K562 (cell line): ENCODE measurements at regions not wholly inside any gene's neighbourhood (a gene's known extent, or its start where the extent isn't known, plus 50 kb on each side); places are given as distances from the start of the nearest gene placed in this dataset.
A peak's percentile ranks its signal among the peaks of the same experiment; 100 is the strongest.
"Not testable (repeated sequence)": the region's sequence is repeated elsewhere in the genome, so short reads cannot be mapped to it uniquely, and the experiment has no call there.

Source experiments
- ATAC-seq: fragments of 200-7000 bp; cut with Tn5 transposase; 3 replicates; pipeline ENCODE4 v1.9.1; 2020; ENCODE audit warnings: moderate library complexity
- BruUV-seq: library from RNA; stranded (reverse); fragments of 400-500 nt; replicated peaks from 2 replicates; lab custom pipeline; 2021; lab: Mats Ljungman, UMichigan
- CTCF ChIA-PET: fragments of 300-600 bp; formaldehyde crosslinking; extraction: SDS; loops from one replicate; lab custom pipeline; 2021; ENCODE audit warnings: low intra/inter-chr PET ratio; lab: Yijun Ruan, JAX
- POLR2A ChIA-PET: fragments of 300-600, 350-650 bp; sonication (Branson Sonifier 250); formaldehyde crosslinking; extraction: SDS; loops from one replicate; lab custom pipeline; 2021; ENCODE audit warnings: antibody characterized with exemption, inconsistent platforms; lab: Yijun Ruan, JAX
- DNase-seq, 4 experiments: peaks; one replicate each; pipeline versions ENCODE4 v3.0.0 to v3.0.0-alpha.2; 2011 to 2018; ENCODE audit warnings: low spot score in 3 of 4, mixed read lengths in 3 of 4; ENCODE audit errors: extremely low read depth in 1 of 4
- FAIRE-seq: peaks from 2 replicates; lab custom pipeline; 2011; peaks lifted over from hg19 to GRCh38; lab: Jason Lieb, UNC
- H2AFZ ChIP-seq: 2 replicates; pipeline ENCODE4 v1.6.0; 2011; ENCODE audit warnings: low read depth, low read length, control low read depth, inconsistent platforms
- H3K27ac ChIP-seq: fragments of 200-600 bp; 3 replicates; pipeline ENCODE4 v1.8.0; 2011; ENCODE audit warnings: low read depth, mild to moderate bottlenecking, control low read depth, inconsistent platforms, low read length, moderate library complexity, mixed read lengths; ENCODE audit errors: extremely low read depth
- H3K27me3 ChIP-seq, 2 experiments: fragments of 300-600 bp in 1 of 2; 2 replicates in 1 of 2; 3 replicates in 1 of 2; pipeline versions ENCODE4 v1.6.0 to v1.8.0; 2011; ENCODE audit warnings: inconsistent platforms in 2 of 2, low read length in 2 of 2, mild to moderate bottlenecking in 1 of 2, mixed read lengths in 1 of 2, moderate library complexity in 1 of 2; ENCODE audit not compliant: control insufficient read depth in 2 of 2, insufficient read depth in 2 of 2
- H3K36me3 ChIP-seq: fragments of 300-600 bp; 3 replicates; pipeline ENCODE4 v1.8.0; 2011; ENCODE audit warnings: mild to moderate bottlenecking, low read length, inconsistent platforms; ENCODE audit not compliant: control insufficient read depth, insufficient read depth
- H3K4me1 ChIP-seq, 2 experiments: fragments of 200-600 bp in 1 of 2; replicated peaks in 1 of 2; 2 replicates in 1 of 2; 3 replicates in 1 of 2; pipeline versions ENCODE4 v1.5.1 to v1.8.0; 2011; ENCODE audit warnings: inconsistent platforms in 2 of 2, low read length in 2 of 2, mild to moderate bottlenecking in 1 of 2, mixed read lengths in 1 of 2, moderate library complexity in 1 of 2; ENCODE audit not compliant: control insufficient read depth in 2 of 2, insufficient read depth in 2 of 2
- H3K4me2 ChIP-seq: 2 replicates; pipeline ENCODE4 v1.6.1; 2011; ENCODE audit warnings: low read length, control low read depth, inconsistent platforms, mixed read lengths; ENCODE audit not compliant: insufficient read depth
- H3K4me3 ChIP-seq: fragments of 200-600 bp; sonication (generic), shearing (Covaris generic); 2 replicates; pipeline ENCODE4 v1.5.1; 2016; ENCODE audit warnings: control low read depth, inconsistent platforms
- H3K79me2 ChIP-seq: fragments of 200-600 bp; 3 replicates; pipeline ENCODE4 v1.8.0; 2011; ENCODE audit warnings: low read length, inconsistent platforms; ENCODE audit not compliant: control insufficient read depth, insufficient read depth
- H3K9ac ChIP-seq, 2 experiments: 2 replicates each; pipeline versions ENCODE4 v1.6.0 to v1.6.1; 2011; ENCODE audit warnings: low read depth in 2 of 2, low read length in 2 of 2, control low read depth in 1 of 2, inconsistent platforms in 1 of 2, mild to moderate bottlenecking in 1 of 2, mixed read lengths in 1 of 2; ENCODE audit not compliant: insufficient read depth in 1 of 2
- H3K9me1 ChIP-seq: one replicate; pipeline ENCODE4 v1.6.0; 2011; ENCODE audit warnings: inconsistent platforms, mild to moderate bottlenecking, low read length, moderate library complexity; ENCODE audit not compliant: control insufficient read depth, insufficient read depth
- H3K9me3 ChIP-seq: replicated peaks from 2 replicates; pipeline ENCODE4 v1.5.1; 2011; ENCODE audit warnings: low read depth, low read length, inconsistent platforms; ENCODE audit not compliant: control insufficient read depth, insufficient read depth
- H4K20me1 ChIP-seq: replicated peaks from 2 replicates; pipeline ENCODE4 v1.6.1; 2011; ENCODE audit warnings: low read length, inconsistent platforms, mixed read lengths; ENCODE audit not compliant: control insufficient read depth, insufficient read depth
- NFYB ChIP-seq: IDR thresholded peaks from 2 replicates; pipeline ENCODE4 v1.6.1; 2011; ENCODE audit warnings: mild to moderate bottlenecking, moderate library complexity; ENCODE audit not compliant: insufficient read length; ENCODE audit errors: extremely low read depth
- NR1H2 ChIP-seq: sonication (generic); formaldehyde crosslinking; IDR thresholded peaks from 2 replicates; pipeline ENCODE4 v1.4.0; 2020; ENCODE audit warnings: mild to moderate bottlenecking, missing genetic modification reagents
- POLR2G ChIP-seq: fragments of 200-400 bp; formaldehyde crosslinking; IDR thresholded peaks from 2 replicates; pipeline ENCODE4 v1.6.1; 2017; ENCODE audit warnings: low read depth, mild to moderate bottlenecking, antibody characterized with exemption, low read length, moderate library complexity
- ZNF253 ChIP-seq: fragments of 250-450 bp; sonication (Bioruptor Pico); conservative IDR thresholded peaks from 2 replicates; pipeline ENCODE4 v1.6.1; 2021; ENCODE audit warnings: mild to moderate bottlenecking
- WGBS: fragments of 100-300 bp; shearing (Covaris generic); methylation state at CpG from one replicate; pipeline ENCODE4 v1.1.6; 2016; ENCODE audit warnings: low coverage, mixed read lengths; ENCODE audit not compliant: insufficient coverage; ENCODE audit errors: missing lambda C conversion rate; 5-methylcytosine and 5-hydroxymethylcytosine counted together
- in situ Hi-C: fragments of 300-500 bp; cut with MboI; formaldehyde crosslinking; loops from 4 replicates; pipeline ENCODE4 v1.15.0; 2018; ENCODE audit warnings: inconsistent platforms, mixed read lengths
- intact Hi-C: fragments of 100-400 bp; cut with micrococcal nuclease; formaldehyde crosslinking; loops from 2 replicates; pipeline ENCODE4 v1.14.2; 2022
- TF ChIP-seq, protein P1 (sequence below): fragments of 250-450 bp; sonication (Bioruptor Pico); IDR thresholded peaks from 2 replicates; pipeline ENCODE4 v1.5.0; 2021; ENCODE audit warnings: mild to moderate bottlenecking, moderate library complexity

DNA sequence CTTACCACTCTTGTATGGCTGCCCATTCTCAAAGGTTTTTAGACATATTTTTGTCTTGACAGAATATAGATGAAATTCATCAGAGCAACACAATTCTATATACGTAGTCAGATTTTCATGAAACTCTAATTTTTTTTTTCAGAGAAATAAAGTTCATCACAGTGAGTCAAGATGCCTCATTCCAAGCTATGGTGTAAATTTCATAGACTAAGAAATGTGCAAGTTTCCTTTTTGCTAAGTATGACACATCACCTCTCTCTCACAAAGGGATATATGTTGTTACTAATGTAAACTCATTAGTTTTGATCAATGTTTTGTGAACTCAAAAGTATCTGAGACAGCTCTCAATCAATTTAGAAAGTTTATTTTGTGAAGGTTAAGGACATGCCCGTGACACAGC is 60.4 kb upstream of the ATXN3L start (continued):
- TF ChIP-seq, protein P1, sequence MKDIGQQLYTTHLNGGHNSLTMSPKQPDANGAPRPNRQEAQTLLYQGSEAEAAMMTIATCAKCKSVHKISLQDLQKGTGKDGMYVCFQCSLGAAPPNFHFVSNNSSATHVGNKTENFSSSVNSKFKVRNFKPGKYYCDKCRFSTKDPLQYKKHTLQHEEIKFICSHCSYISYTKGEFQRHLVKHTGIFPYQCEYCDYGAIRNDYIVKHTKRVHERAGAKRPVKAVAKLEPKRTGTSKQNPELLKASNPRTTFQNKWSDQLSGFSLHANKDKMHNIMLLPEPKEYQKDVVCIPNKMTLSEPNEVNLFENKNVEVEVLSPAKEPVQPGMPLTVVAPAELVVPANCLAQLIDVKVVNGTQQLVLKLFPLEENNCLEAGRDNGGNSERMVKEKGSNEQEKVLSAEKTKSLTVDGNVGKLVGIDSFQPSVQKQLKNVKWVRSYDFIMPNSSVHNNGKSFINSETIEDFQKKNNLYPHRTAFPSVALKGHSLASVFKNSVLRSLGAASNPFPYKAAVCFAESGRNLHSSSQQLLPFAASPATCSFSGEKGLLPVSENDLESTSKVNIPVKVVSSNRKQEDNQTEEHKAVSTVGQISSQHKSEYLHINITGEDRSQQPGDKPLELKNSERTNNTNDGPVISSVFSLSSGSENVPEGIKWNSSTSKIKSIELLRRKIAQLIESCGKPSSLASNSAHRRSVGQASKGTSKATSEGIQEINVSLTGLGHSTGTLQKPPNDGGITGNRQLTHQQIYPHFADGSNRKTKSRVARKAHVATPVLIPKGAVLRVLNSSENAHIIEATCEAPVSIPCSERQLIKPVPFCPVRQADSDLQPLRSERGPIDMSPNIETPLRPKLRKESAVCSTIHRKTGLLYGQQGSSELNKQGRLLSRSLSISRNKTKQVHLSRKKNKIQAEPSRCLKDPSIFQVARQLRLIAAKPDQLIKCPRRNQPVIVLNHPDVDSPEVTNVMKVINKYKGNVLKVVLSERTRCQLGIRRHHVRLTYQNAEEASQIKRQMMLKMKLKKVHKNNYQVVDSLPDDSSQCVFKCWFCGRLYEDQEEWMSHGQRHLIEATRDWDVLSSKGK (CRISPR knock-in tag) = no peak
- no peak for TF ChIP-seq NR1H2 (CRISPR knock-in tag)
- TF ChIP-seq NFYB = no peak
- TF ChIP-seq ZNF253 (CRISPR knock-in tag) = no peak

DNA sequence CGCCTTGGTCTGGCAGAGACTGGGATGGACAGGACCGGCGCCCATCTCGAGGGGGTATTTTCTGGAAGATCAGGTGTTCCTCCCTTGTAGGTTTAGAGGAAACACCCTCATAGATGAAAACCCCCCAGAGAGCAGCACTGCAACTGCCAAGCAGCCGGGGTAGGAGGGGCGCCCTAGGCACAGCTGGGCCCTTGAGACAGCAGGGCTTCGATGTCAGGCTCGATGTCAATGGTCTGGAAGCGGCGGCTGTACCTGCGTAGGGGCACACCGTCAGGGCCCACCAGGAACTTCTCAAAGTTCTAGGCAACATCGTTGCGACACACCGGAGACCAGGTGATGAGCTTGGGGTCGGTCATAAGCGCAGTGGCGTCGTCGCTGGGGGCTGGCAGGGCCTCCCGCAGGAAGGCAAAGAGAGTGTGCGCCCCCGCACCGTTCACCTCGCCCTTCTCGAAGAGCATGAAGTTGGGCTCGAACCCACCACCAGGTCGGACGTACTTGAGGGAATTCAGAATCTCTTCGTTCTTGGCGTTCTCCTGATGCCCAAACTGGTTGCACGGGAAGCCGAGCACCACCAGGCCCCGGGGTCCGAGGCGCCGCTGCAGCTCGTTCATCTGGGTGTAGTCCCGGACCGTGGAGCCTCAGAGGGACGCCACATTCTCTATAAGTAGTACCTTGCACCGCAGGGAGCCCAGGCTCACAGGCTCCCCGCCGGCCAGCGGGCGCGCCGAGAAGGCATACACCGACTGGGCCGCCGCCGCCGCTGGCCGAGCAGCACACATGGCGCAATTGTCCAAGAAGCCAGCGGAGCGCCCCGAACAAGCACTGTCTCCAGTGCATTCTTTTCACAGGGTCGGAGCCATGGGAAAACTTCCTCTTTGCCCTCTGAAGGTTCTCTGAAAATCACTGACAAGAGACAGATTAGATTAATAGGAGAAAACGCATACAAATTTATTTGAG is 59.0 kb upstream of the ATXN3L start:
- ATAC-seq, FAIRE-seq, POLR2A ChIA-PET, H3K27me3 ChIP-seq, in situ Hi-C loops, H3K4me2 ChIP-seq, H3K27ac ChIP-seq, H3K9me1 ChIP-seq, DNase-seq, H3K9me3 ChIP-seq, intact Hi-C loops, CTCF ChIA-PET, H3K9ac ChIP-seq, BruUV-seq, H4K20me1 ChIP-seq, H3K4me3 ChIP-seq, H2AFZ ChIP-seq, H3K79me2 ChIP-seq, H3K4me1 ChIP-seq: not testable (repeated sequence)
- WGBS = 82% methylated on average over 6 of the region's 60 CpGs
- peaks cover 17% of the 10 kb centered on the region; the same call in 2 of the 3 replicates for H3K36me3 ChIP-seq
- peak; percentile 23; the same call in 1 of the 2 replicates for TF ChIP-seq POLR2G
